ENCODE measurements at regions not wholly inside any gene's neighbourhood (a gene's known extent, or its start where the extent isn't known, plus 50 kb on each side); places are given as distances from the start of the nearest gene placed in this dataset.
"Not testable (repeated sequence)": the region's sequence is repeated elsewhere in the genome, so short reads cannot be mapped to it uniquely, and the experiment has no call there.

- WGBS: 79% methylated on average over 2 of the region's 2 CpGs
- DNase-seq (ENCODE audit: low spot score): no peak
- Histone ChIP-seq H3K27ac (no peak overlapping the region), H3K36me3 (no peaks in the 10 kb centered on the region), H3K4me1 (replicated peaks) (no peaks in the 10 kb centered on the region), H3K27me3 (replicated peaks; ENCODE audit: insufficient read depth) (no peaks in the 10 kb centered on the region), H3K4me3 (no peak overlapping the region), H3K9me3 (no peaks in the 10 kb centered on the region)
- TF ChIP-seq POLR2AphosphoS5 (IDR thresholded peaks at IDR 0.05) (no peak), POLR2A (IDR thresholded peaks at IDR 0.05) (no peak)
- TF ChIP-seq, protein P1, sequence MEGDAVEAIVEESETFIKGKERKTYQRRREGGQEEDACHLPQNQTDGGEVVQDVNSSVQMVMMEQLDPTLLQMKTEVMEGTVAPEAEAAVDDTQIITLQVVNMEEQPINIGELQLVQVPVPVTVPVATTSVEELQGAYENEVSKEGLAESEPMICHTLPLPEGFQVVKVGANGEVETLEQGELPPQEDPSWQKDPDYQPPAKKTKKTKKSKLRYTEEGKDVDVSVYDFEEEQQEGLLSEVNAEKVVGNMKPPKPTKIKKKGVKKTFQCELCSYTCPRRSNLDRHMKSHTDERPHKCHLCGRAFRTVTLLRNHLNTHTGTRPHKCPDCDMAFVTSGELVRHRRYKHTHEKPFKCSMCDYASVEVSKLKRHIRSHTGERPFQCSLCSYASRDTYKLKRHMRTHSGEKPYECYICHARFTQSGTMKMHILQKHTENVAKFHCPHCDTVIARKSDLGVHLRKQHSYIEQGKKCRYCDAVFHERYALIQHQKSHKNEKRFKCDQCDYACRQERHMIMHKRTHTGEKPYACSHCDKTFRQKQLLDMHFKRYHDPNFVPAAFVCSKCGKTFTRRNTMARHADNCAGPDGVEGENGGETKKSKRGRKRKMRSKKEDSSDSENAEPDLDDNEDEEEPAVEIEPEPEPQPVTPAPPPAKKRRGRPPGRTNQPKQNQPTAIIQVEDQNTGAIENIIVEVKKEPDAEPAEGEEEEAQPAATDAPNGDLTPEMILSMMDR (IDR thresholded peaks at IDR 0.05): no peak
- intact Hi-C loops (cut with DNase I): no loop called here
Measured at GRCh38 chr20:12084482-12084881, 166.8 kb downstream of the BTBD3 start.

DNA sequence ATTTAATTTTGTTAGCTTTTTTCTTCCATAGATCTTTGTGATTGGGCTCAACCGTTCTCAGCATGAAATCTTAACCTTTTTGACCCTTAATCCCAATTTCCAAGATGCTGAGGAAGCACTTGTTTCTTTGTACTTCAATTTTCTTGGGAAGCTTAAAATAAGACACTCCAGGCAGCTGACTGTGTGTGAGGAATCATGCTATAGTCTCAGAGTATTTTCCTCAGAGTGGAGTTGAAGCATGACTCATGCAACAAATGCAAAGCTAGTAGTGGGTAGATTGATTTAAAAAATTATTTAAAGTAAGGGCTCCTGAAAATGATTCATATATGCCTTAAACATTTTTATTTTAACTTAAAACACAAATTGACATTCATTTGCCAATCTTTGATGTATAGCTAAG is 168.7 kb downstream of the BTBD3 start:
- intact Hi-C loops (cut with DNase I): no loop called here
- H3K9me3 ChIP-seq: no peaks in the 10 kb centered on the region
- H3K27ac ChIP-seq: no peak overlapping the region
- TF ChIP-seq, protein P1 (IDR thresholded peaks at IDR 0.05): no peak
- TF ChIP-seq POLR2A (IDR thresholded peaks at IDR 0.05) (no peak), POLR2AphosphoS5 (IDR thresholded peaks at IDR 0.05) (no peak)
- H3K4me3 ChIP-seq: no peak overlapping the region
- no peak for DNase-seq (ENCODE audit: low spot score)
- H3K36me3 ChIP-seq: no peaks in the 10 kb centered on the region
- H3K27me3 ChIP-seq (replicated peaks; ENCODE audit: insufficient read depth): no peaks in the 10 kb centered on the region
- H3K4me1 ChIP-seq (replicated peaks): no peaks in the 10 kb centered on the region
- 71% methylated on average over 1 of the region's 1 CpG for WGBS

DNA sequence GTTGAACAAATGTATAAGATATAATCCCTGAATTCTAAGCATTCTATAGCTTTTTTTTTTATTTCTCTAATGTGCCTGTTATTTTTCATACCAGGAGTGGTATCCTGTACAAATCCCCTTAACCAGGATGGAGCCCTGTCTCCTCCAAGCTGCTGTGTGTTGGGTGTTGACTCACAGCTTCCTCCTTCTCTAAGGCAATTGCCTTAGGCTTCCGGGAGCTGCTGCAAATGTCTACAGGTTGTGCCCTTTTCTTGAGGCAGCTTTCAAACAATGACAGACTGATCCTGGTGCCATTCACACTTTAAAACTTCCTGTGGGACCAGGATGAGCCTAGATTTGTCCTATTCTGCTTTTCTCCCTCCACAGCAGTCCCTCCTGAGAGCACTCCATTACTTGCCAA is 173.2 kb downstream of the BTBD3 start:
- intact Hi-C loops (cut with DNase I): no loop called here
- Histone ChIP-seq H3K4me3 (no peak overlapping the region), H3K27me3 (replicated peaks; ENCODE audit: insufficient read depth) (no peaks in the 10 kb centered on the region), H3K4me1 (replicated peaks) (no peaks in the 10 kb centered on the region), H3K9me3 (no peaks in the 10 kb centered on the region), H3K36me3 (no peaks in the 10 kb centered on the region), H3K27ac (no peak overlapping the region)
- no peak for TF ChIP-seq POLR2AphosphoS5 (IDR thresholded peaks at IDR 0.05)
- TF ChIP-seq, protein P1 (IDR thresholded peaks at IDR 0.05): no peak
- TF ChIP-seq POLR2A (IDR thresholded peaks at IDR 0.05): no peak
- WGBS: 82% methylated on average over 1 of the region's 1 CpG
- DNase-seq (ENCODE audit: low spot score): no peak

DNA sequence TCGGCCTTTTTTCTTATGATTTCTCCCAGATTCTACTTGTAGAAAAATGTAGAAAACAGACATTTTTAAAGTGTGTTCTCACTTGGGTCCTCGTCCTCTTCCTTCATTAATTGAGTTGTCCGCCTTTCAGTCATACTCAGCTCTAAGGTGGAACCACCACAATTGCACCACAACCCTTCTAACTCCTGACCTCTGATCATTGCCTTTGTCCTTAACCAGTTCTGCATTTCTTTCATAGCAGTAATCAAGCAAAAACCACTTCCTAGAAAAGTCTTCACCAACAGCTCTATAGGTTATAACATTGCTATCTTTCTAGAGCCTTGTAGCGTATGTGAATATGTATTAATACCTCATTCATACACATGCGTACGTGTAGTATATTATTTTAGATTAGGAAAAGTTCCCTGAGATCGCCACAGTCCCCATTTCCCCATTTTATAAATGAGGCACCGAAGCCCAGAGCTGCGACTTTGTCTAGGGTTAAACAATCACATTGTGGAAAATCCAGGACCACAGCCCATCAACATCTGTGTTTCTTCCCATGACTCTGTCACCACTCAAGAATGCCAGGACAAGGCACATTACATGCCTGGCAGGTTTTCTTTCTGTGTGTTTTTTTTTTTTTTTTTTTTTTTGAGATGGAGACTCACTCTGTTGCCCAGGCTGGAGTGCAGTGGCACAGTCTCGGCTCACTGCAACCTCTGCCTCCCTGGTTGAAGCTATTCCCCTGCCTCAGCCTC is 175.5 kb downstream of the BTBD3 start:
- DNase-seq (ENCODE audit: low spot score): no peak
- Histone ChIP-seq H3K27ac (no peak overlapping the region), H3K36me3 (no peaks in the 10 kb centered on the region), H3K9me3 (no peaks in the 10 kb centered on the region), H3K4me1 (replicated peaks) (no peaks in the 10 kb centered on the region), H3K27me3 (replicated peaks; ENCODE audit: insufficient read depth) (no peaks in the 10 kb centered on the region), H3K4me3 (no peak overlapping the region)
- WGBS: 96% methylated on average over 10 of the region's 10 CpGs
- intact Hi-C loops (cut with DNase I): no loop called here
- TF ChIP-seq, protein P1 (IDR thresholded peaks at IDR 0.05): no peak
- TF ChIP-seq POLR2A (IDR thresholded peaks at IDR 0.05): no peak
- TF ChIP-seq POLR2AphosphoS5 (IDR thresholded peaks at IDR 0.05): no peak

- 92% methylated on average over 3 of the region's 3 CpGs for WGBS
- intact Hi-C loops (cut with DNase I); H3K27me3 ChIP-seq (replicated peaks; ENCODE audit: insufficient read depth): not testable (repeated sequence)
Measured at GRCh38 chr20:12093797-12094190, 176.1 kb downstream of the BTBD3 start.

More at GRCh38 chr20:12093797-12094190, 176.1 kb downstream of the BTBD3 start:
- not testable (repeated sequence) for H3K36me3 ChIP-seq; H3K27ac ChIP-seq; H3K9me3 ChIP-seq; DNase-seq (ENCODE audit: low spot score); H3K4me3 ChIP-seq; H3K4me1 ChIP-seq (replicated peaks)
